WERI-Rb-1 (cell line): ENCODE measurements at regions not wholly inside any gene's neighbourhood (a gene's known extent, or its start where the extent isn't known, plus 50 kb on each side); places are given as distances from the start of the nearest gene placed in this dataset.
A peak's percentile ranks its signal among the peaks of the same experiment; 100 is the strongest.
"Not testable (repeated sequence)": the region's sequence is repeated elsewhere in the genome, so short reads cannot be mapped to it uniquely, and the experiment has no call there.

Experiments
- DNase-seq: peaks from one replicate; pipeline ENCODE4 v3.0.0-alpha.2; 2020
- H3K27ac ChIP-seq: fragments of 250-450 bp; sonication (Bioruptor Pico); 2 replicates; pipeline ENCODE4 v1.5.1; 2020; ENCODE audit warnings: mild to moderate bottlenecking, moderate library complexity
- H3K27me3 ChIP-seq: fragments of 250-450 bp; sonication (Bioruptor Pico); 2 replicates; pipeline ENCODE4 v1.5.1; 2021; ENCODE audit warnings: mild to moderate bottlenecking, low read depth, moderate library complexity; ENCODE audit not compliant: insufficient read depth, severe bottlenecking
- H3K36me3 ChIP-seq: fragments of 250-450 bp; sonication (Bioruptor Pico); 2 replicates; pipeline ENCODE4 v1.5.1; 2020; ENCODE audit warnings: mild to moderate bottlenecking, moderate library complexity
- H3K4me3 ChIP-seq: 2 replicates; pipeline ENCODE4 v1.5.1; 2011; ENCODE audit warnings: low read depth, mild to moderate bottlenecking, control low read depth, low read length
- H3K9me3 ChIP-seq: fragments of 250-450 bp; sonication (Bioruptor Pico); 2 replicates; pipeline ENCODE4 v1.5.1; 2021; ENCODE audit warnings: mild to moderate bottlenecking, moderate library complexity; ENCODE audit not compliant: severe bottlenecking
- CTCF ChIP-seq: IDR thresholded peaks from 2 replicates; pipeline ENCODE4 v1.5.1; 2011; ENCODE audit warnings: low read depth, mild to moderate bottlenecking, control low read depth, inconsistent platforms, low read length

GRCh38 chr9:99650187-99650874, 171.4 kb upstream of the NR4A3 start:
- Histone ChIP-seq H3K27me3 (no peaks in the 10 kb centered on the region), H3K4me3 (no peak overlapping the region), H3K27ac (no peak overlapping the region), H3K9me3 (peaks cover 3% of the 10 kb centered on the region), H3K36me3 (no peaks in the 10 kb centered on the region)
- DNase-seq = no peak
- TF ChIP-seq CTCF = no peak

GRCh38 chr9:99660191-99660636, 161.5 kb upstream of the NR4A3 start:
- Histone ChIP-seq H3K9me3 (no peaks in the 10 kb centered on the region), H3K4me3 (no peak overlapping the region), H3K27ac (no peak overlapping the region), H3K27me3 (no peaks in the 10 kb centered on the region), H3K36me3 (no peaks in the 10 kb centered on the region)
- TF ChIP-seq CTCF = no peak
- DNase-seq = no peak

- Histone ChIP-seq H3K27me3 (no peaks in the 10 kb centered on the region), H3K4me3 (no peak overlapping the region), H3K9me3 (no peaks in the 10 kb centered on the region), H3K36me3 (no peaks in the 10 kb centered on the region), H3K27ac (no peak overlapping the region)
- DNase-seq = no peak
- TF ChIP-seq CTCF = no peak
These were observed 158.4 kb upstream of the NR4A3 start for GRCh38 chr9:99663297-99663696.

- no peaks in the 10 kb centered on the region for H3K36me3 ChIP-seq
- no peak overlapping the region for H3K4me3 ChIP-seq
- H3K27me3 ChIP-seq = no peaks in the 10 kb centered on the region
- H3K9me3 ChIP-seq = no peaks in the 10 kb centered on the region
- peak; percentile 40; the same call in 1 of the 2 replicates for TF ChIP-seq CTCF
- no peak for DNase-seq
- H3K27ac ChIP-seq = no peak overlapping the region
These were observed 157.8 kb upstream of the NR4A3 start for GRCh38 chr9:99663856-99664255.

- Histone ChIP-seq H3K36me3 (no peaks in the 10 kb centered on the region), H3K27ac (no peak overlapping the region), H3K4me3 (no peak overlapping the region), H3K27me3 (no peaks in the 10 kb centered on the region), H3K9me3 (no peaks in the 10 kb centered on the region)
- DNase-seq = no peak
- no peak for TF ChIP-seq CTCF
These were observed 155.1 kb upstream of the NR4A3 start for GRCh38 chr9:99666571-99666970.

GRCh38 chr9:99670886-99671285, 150.8 kb upstream of the NR4A3 start:
- not testable (repeated sequence) for H3K4me3 ChIP-seq, H3K36me3 ChIP-seq, DNase-seq, H3K27me3 ChIP-seq, H3K27ac ChIP-seq, H3K9me3 ChIP-seq
